Neuronal stem cell (in vitro differentiated cells): ENCODE measurements at regions not wholly inside any gene's neighbourhood (a gene's known extent, or its start where the extent isn't known, plus 50 kb on each side); places are given as distances from the start of the nearest gene placed in this dataset.
"Not testable (repeated sequence)": the region's sequence is repeated elsewhere in the genome, so short reads cannot be mapped to it uniquely, and the experiment has no call there.

Source experiments
- DNase-seq: peaks from one replicate; pipeline ENCODE4 v3.0.0-alpha.2; 2013; ENCODE audit warnings: low spot score
- H2AFZ ChIP-seq: one replicate; pipeline ENCODE4 v1.6.1; 2013; ENCODE audit warnings: mild to moderate bottlenecking, low read length, inconsistent platforms
- H2AK5ac ChIP-seq: 2 replicates; pipeline ENCODE4 v1.6.1; 2013; ENCODE audit warnings: low read depth, mild to moderate bottlenecking, inconsistent platforms, low read length, moderate library complexity, mixed read lengths
- H2BK120ac ChIP-seq: 2 replicates; pipeline ENCODE4 v1.6.1; 2013; ENCODE audit warnings: low read depth, mild to moderate bottlenecking, inconsistent platforms, low read length, moderate library complexity, mixed read lengths
- H2BK12ac ChIP-seq: one replicate; pipeline ENCODE4 v1.6.1; 2013; ENCODE audit warnings: low read length, inconsistent platforms
- H2BK15ac ChIP-seq: 2 replicates; pipeline ENCODE4 v1.6.1; 2013; ENCODE audit warnings: mild to moderate bottlenecking, low read length, inconsistent platforms, mixed read lengths
- H2BK5ac ChIP-seq: one replicate; pipeline ENCODE4 v1.6.1; 2013; ENCODE audit warnings: inconsistent platforms, mild to moderate bottlenecking, low read length, moderate library complexity
- H3K14ac ChIP-seq: one replicate; pipeline ENCODE4 v1.6.1; 2013; ENCODE audit warnings: low read length, inconsistent platforms
- H3K18ac ChIP-seq: 2 replicates; pipeline ENCODE4 v1.6.1; 2013; ENCODE audit warnings: low read length, inconsistent platforms
- H3K23ac ChIP-seq: 2 replicates; pipeline ENCODE4 v1.6.1; 2013; ENCODE audit warnings: low read depth, mild to moderate bottlenecking, mixed read lengths, low read length, inconsistent platforms; ENCODE audit not compliant: poor library complexity
- H3K27ac ChIP-seq: replicated peaks from 3 replicates; pipeline ENCODE4 v1.5.1; 2013; ENCODE audit warnings: low read length, inconsistent platforms
- H3K27me3 ChIP-seq, 3 experiments: 2 replicates each; pipeline ENCODE4 v1.6.1; 2013; ENCODE audit warnings: low read length in 3 of 3, mild to moderate bottlenecking in 2 of 3, inconsistent platforms in 1 of 3, low read depth in 1 of 3, mixed read lengths in 1 of 3, moderate library complexity in 1 of 3; ENCODE audit not compliant: control insufficient read depth in 3 of 3, insufficient read depth in 3 of 3
- H3K36me3 ChIP-seq, 2 donors: replicated peaks in 1 of 2; 2 replicates each; pipeline ENCODE4 v1.6.1; 2013; ENCODE audit warnings: low read length in 2 of 2; ENCODE audit not compliant: control insufficient read depth in 2 of 2, insufficient read depth in 2 of 2
- H3K4ac ChIP-seq: 2 replicates; pipeline ENCODE4 v1.6.1; 2013; ENCODE audit warnings: inconsistent platforms, mild to moderate bottlenecking, low read length, moderate library complexity
- H3K4me1 ChIP-seq, 2 donors: 1 replicate in 1 of 2; 2 replicates in 1 of 2; pipeline ENCODE4 v1.6.1; 2013; ENCODE audit warnings: low read length in 2 of 2, low read depth in 1 of 2; ENCODE audit not compliant: control insufficient read depth in 2 of 2, insufficient read depth in 1 of 2
- H3K4me2 ChIP-seq: one replicate; pipeline ENCODE4 v1.6.1; 2013; ENCODE audit warnings: mild to moderate bottlenecking, low read length, inconsistent platforms; ENCODE audit not compliant: insufficient read depth, poor library complexity, severe bottlenecking
- H3K4me3 ChIP-seq, 2 donors: 2 replicates each; pipeline ENCODE4 v1.5.1; 2013; ENCODE audit warnings: low read length in 2 of 2, mild to moderate bottlenecking in 2 of 2, inconsistent platforms in 1 of 2, moderate library complexity in 1 of 2
- H3K79me1 ChIP-seq: one replicate; pipeline ENCODE4 v1.6.1; 2013; ENCODE audit warnings: low read depth, mild to moderate bottlenecking, inconsistent platforms, low read length, moderate library complexity
- H3K9ac ChIP-seq: one replicate; pipeline ENCODE4 v1.6.1; 2013; ENCODE audit warnings: mild to moderate bottlenecking, low read depth, low read length, inconsistent platforms; ENCODE audit not compliant: poor library complexity
- H3K9me3 ChIP-seq, 2 donors: replicated peaks in 1 of 2; 2 replicates each; pipeline versions ENCODE3 to v1.6.1; 2013; ENCODE audit warnings: low read length in 2 of 2, mild to moderate bottlenecking in 2 of 2, inconsistent platforms in 1 of 2, low read depth in 1 of 2, mixed read lengths in 1 of 2, moderate library complexity in 1 of 2; ENCODE audit not compliant: control insufficient read depth in 2 of 2, insufficient read depth in 1 of 2
- H4K8ac ChIP-seq: one replicate; pipeline ENCODE4 v1.6.1; 2013; ENCODE audit warnings: low read depth, mild to moderate bottlenecking, inconsistent platforms, low read length, moderate library complexity
- H4K91ac ChIP-seq: one replicate; pipeline ENCODE4 v1.6.1; 2013; ENCODE audit warnings: low read length, low read depth, mild to moderate bottlenecking, inconsistent platforms; ENCODE audit not compliant: poor library complexity
- WGBS, 2 donors: extraction: QIAGEN DNeasy Blood & Tissue Kit; methylation state at CpG; one replicate each; pipeline ENCODE4 v1.1.7; 2013; ENCODE audit warnings: missing lambda C conversion rate in 2 of 2, mixed read lengths in 1 of 2; ENCODE audit not compliant: insufficient read length in 2 of 2, insufficient replicate concordance in 1 of 2; ENCODE audit errors: extremely low coverage in 2 of 2; 5-methylcytosine and 5-hydroxymethylcytosine counted together

DNA sequence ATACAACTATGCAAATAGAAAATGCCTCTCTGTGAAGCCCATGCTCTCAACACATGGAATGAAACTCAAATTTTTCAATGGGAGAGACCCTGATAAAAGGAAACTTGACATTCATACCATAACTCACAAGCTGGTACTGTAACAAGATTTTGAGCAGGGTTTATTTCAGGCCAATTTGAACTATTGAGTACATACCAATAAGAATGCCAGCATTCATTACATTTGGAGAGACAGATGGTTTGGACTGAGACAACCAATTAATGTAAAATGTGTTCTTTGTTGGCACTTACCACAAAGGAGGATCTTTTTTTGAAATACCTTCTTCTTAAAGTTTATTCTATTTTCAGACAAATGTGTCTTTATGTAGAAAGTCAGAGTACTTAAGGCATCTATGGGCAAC, 1357.0 kb upstream of the GOT2 start:
- H3K14ac ChIP-seq: no peak overlapping the region
- no peak overlapping the region for H3K9ac ChIP-seq
- no peak overlapping the region for H3K4me2 ChIP-seq
- H2BK120ac ChIP-seq: no peak overlapping the region
- H2BK5ac ChIP-seq: no peak overlapping the region
- H2BK15ac ChIP-seq: no peak overlapping the region
- no peak overlapping the region for H4K8ac ChIP-seq
- H3K27ac ChIP-seq: no peak overlapping the region
- H3K9me3 ChIP-seq: no peaks in the 10 kb centered on the region
- no peak overlapping the region for H3K23ac ChIP-seq
- H3K79me1 ChIP-seq: no peaks in the 10 kb centered on the region
- DNase-seq: no peak
- no peak overlapping the region for H3K18ac ChIP-seq
- H4K91ac ChIP-seq: no peak overlapping the region
- H2BK12ac ChIP-seq: no peak overlapping the region
- no peak overlapping the region for H2AK5ac ChIP-seq
- H2AFZ ChIP-seq: no peak overlapping the region
- H3K4ac ChIP-seq: no peak overlapping the region
- no peaks in the 10 kb centered on the region for H3K36me3 ChIP-seq
- H3K4me3 ChIP-seq: no peak overlapping the region
- no peaks in the 10 kb centered on the region for H3K27me3 ChIP-seq
- H3K4me1 ChIP-seq: no peaks in the 10 kb centered on the region

- no peak overlapping the region for H2BK12ac ChIP-seq
- H4K8ac ChIP-seq: no peak overlapping the region
- H3K18ac ChIP-seq: no peak overlapping the region
- no peak overlapping the region for H2BK5ac ChIP-seq
- no peak overlapping the region for H2BK120ac ChIP-seq
- no peak overlapping the region for H3K4me3 ChIP-seq
- no peaks in the 10 kb centered on the region for H3K79me1 ChIP-seq
- H2AK5ac ChIP-seq: no peak overlapping the region
- no peak overlapping the region for H4K91ac ChIP-seq
- H3K4ac ChIP-seq: no peak overlapping the region
- H3K27ac ChIP-seq: no peak overlapping the region
- H3K27me3 ChIP-seq: no peaks in the 10 kb centered on the region
- H3K14ac ChIP-seq: no peak overlapping the region
- H3K9ac ChIP-seq: no peak overlapping the region
- no peak overlapping the region for H2BK15ac ChIP-seq
- H3K4me2 ChIP-seq: no peak overlapping the region
- H3K4me1 ChIP-seq: no peaks in the 10 kb centered on the region
- H2AFZ ChIP-seq: no peak overlapping the region
- H3K36me3 ChIP-seq: no peaks in the 10 kb centered on the region
- peaks cover 0 to 2% of the 10 kb centered on the region in 2 donors for H3K9me3 ChIP-seq
- no peak overlapping the region for H3K23ac ChIP-seq
- DNase-seq: no peak
These were observed 1353.4 kb upstream of the GOT2 start for GRCh38 chr16:60087530-60087929.

- H3K9me3 ChIP-seq: not testable (repeated sequence)
These were observed 1344.7 kb upstream of the GOT2 start for GRCh38 chr16:60078819-60079218.

DNA sequence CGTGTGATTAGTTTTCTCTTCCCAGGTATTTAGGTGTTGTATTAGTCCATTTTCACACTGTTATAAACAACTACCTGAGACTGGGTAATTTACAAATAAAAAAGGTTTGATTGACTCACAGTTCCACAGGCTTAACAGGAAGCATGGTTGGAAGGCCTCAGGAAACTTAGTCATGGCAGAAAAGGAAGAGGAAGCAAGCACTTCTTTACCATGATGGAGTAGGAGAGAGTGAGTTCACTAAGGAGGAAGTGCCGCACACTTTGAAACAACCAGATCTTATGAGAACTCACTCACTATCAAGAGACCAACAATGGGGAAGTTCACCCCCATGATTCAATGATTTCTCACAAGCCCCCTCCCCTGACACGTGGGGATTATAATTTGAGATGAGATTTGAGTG, 1343.7 kb upstream of the GOT2 start:
- Histone ChIP-seq H3K14ac (no peak overlapping the region), H2BK120ac (no peak overlapping the region), H3K18ac (no peak overlapping the region), H2AFZ (no peak overlapping the region), H2BK12ac (no peak overlapping the region), H3K23ac (no peak overlapping the region), H2BK15ac (no peak overlapping the region), H3K27me3 (no peaks in the 10 kb centered on the region), H3K27ac (no peak overlapping the region), H3K4me2 (no peak overlapping the region), H3K79me1 (no peaks in the 10 kb centered on the region), H3K9me3 (no peaks in the 10 kb centered on the region), H3K36me3 (no peaks in the 10 kb centered on the region), H2AK5ac (no peak overlapping the region), H4K8ac (no peak overlapping the region), H4K91ac (no peak overlapping the region), H3K4ac (no peak overlapping the region), H3K9ac (no peak overlapping the region), H2BK5ac (no peak overlapping the region), H3K4me1 (no peaks in the 10 kb centered on the region), H3K4me3 (no peak overlapping the region)
- DNase-seq: no peak
- WGBS, 2 donors: no CpG with 5 or more reads among the region's 3 CpGs

More at GRCh38 chr16:60078819-60079218, 1344.7 kb upstream of the GOT2 start:
- H2AFZ ChIP-seq, H3K4me1 ChIP-seq, H4K91ac ChIP-seq, DNase-seq, H2BK12ac ChIP-seq, H4K8ac ChIP-seq, H3K4me2 ChIP-seq, H3K9ac ChIP-seq, H3K4ac ChIP-seq, H3K36me3 ChIP-seq, H3K27ac ChIP-seq, H2AK5ac ChIP-seq, H2BK5ac ChIP-seq, H3K23ac ChIP-seq, H3K4me3 ChIP-seq, H3K18ac ChIP-seq, H2BK120ac ChIP-seq, H3K27me3 ChIP-seq, H3K14ac ChIP-seq, H2BK15ac ChIP-seq, H3K79me1 ChIP-seq: not testable (repeated sequence)
- WGBS, 2 donors: no CpG with 5 or more reads among the region's 10 CpGs
